Suppressor macrophage treated with lipopolysaccharide for 4 hours (primary cell): ENCODE measurements at regions not wholly inside any gene's neighbourhood (a gene's known extent, or its start where the extent isn't known, plus 50 kb on each side); places are given as distances from the start of the nearest gene placed in this dataset.
"Not testable (repeated sequence)": the region's sequence is repeated elsewhere in the genome, so short reads cannot be mapped to it uniquely, and the experiment has no call there.

ENCODE experiments used
- DNase-seq: peaks from one replicate; pipeline ENCODE4 v3.0.0-alpha.2; 2020

- DNase-seq: no peak
These were observed 461.8 kb downstream of the RAP2B start for GRCh38 chr3:153623834-153624233.

- no peak for DNase-seq
These were observed 462.4 kb downstream of the RAP2B start for GRCh38 chr3:153624310-153625030.

GRCh38 chr3:153625506-153625905 is 463.5 kb downstream of the RAP2B start:
- no peak for DNase-seq

GRCh38 chr3:153626158-153626557 is 464.1 kb downstream of the RAP2B start:
- no peak for DNase-seq

- DNase-seq: peak; percentile 68
These were observed 466.6 kb downstream of the RAP2B start for GRCh38 chr3:153628591-153628990.

- DNase-seq: no peak
These were observed 467.1 kb downstream of the RAP2B start for GRCh38 chr3:153629148-153629547.

GRCh38 chr3:153631102-153631501 is 469.1 kb downstream of the RAP2B start:
- no peak for DNase-seq

- DNase-seq: no peak
These were observed 469.6 kb downstream of the RAP2B start for GRCh38 chr3:153631664-153632063.

GRCh38 chr3:153633407-153633806 is 471.4 kb downstream of the RAP2B start:
- DNase-seq: no peak

- DNase-seq: no peak
These were observed 472.7 kb downstream of the RAP2B start for GRCh38 chr3:153634683-153635082.

GRCh38 chr3:153639631-153640030 is 477.6 kb downstream of the RAP2B start:
- no peak for DNase-seq

- no peak for DNase-seq
These were observed 479.0 kb downstream of the RAP2B start for GRCh38 chr3:153640689-153641665.

GRCh38 chr3:153642576-153642975 is 478.6 kb upstream of the ARHGEF26 start:
- DNase-seq: not testable (repeated sequence)

- DNase-seq: not testable (repeated sequence)
These were observed 477.7 kb upstream of the ARHGEF26 start for GRCh38 chr3:153643471-153643870.

- no peak for DNase-seq
These were observed 471.8 kb upstream of the ARHGEF26 start for GRCh38 chr3:153649286-153649839.

GRCh38 chr3:153652076-153652475 is 469.1 kb upstream of the ARHGEF26 start:
- DNase-seq: no peak

- peak; percentile 39 for DNase-seq
These were observed 464.1 kb upstream of the ARHGEF26 start for GRCh38 chr3:153657046-153657445.

GRCh38 chr3:153657461-153657860 is 463.7 kb upstream of the ARHGEF26 start:
- DNase-seq: no peak

- peak; percentile 49 for DNase-seq
These were observed 463.1 kb upstream of the ARHGEF26 start for GRCh38 chr3:153658136-153658535.

GRCh38 chr3:153666991-153667740 is 454.0 kb upstream of the ARHGEF26 start:
- no peak for DNase-seq

GRCh38 chr3:153669527-153669926 is 451.7 kb upstream of the ARHGEF26 start:
- DNase-seq: no peak

GRCh38 chr3:153670577-153670976 is 450.6 kb upstream of the ARHGEF26 start:
- DNase-seq: no peak

- no peak for DNase-seq
These were observed 447.3 kb upstream of the ARHGEF26 start for GRCh38 chr3:153673853-153674252.
